ENCODE measurements at regions not wholly inside any gene's neighbourhood (a gene's known extent, or its start where the extent isn't known, plus 50 kb on each side); places are given as distances from the start of the nearest gene placed in this dataset.
A peak's percentile ranks its signal among the peaks of the same experiment; 100 is the strongest.

DNA sequence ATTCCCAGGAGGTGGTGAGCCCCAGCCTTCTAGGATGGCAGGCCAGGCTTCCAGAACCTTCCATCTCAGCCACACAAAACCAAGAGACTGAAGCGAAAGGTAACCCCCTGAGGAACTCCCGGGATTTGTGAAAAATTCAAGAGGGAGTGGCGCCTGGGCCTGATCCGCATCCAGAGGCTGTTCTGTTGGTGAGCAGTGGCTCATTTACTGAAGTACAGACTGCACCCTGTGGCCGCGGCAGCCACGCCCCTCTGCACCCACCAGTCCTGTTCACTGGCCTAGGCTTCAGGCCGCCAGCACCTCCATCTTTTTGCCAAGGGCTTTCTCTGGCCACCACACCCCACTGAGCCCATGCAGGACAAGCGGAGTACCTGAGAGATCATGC, 79.1 kb upstream of the PTPN1 start:
- POLR2A ChIA-PET (ENCODE audit: partially characterized antibody) = no interaction called here

DNA sequence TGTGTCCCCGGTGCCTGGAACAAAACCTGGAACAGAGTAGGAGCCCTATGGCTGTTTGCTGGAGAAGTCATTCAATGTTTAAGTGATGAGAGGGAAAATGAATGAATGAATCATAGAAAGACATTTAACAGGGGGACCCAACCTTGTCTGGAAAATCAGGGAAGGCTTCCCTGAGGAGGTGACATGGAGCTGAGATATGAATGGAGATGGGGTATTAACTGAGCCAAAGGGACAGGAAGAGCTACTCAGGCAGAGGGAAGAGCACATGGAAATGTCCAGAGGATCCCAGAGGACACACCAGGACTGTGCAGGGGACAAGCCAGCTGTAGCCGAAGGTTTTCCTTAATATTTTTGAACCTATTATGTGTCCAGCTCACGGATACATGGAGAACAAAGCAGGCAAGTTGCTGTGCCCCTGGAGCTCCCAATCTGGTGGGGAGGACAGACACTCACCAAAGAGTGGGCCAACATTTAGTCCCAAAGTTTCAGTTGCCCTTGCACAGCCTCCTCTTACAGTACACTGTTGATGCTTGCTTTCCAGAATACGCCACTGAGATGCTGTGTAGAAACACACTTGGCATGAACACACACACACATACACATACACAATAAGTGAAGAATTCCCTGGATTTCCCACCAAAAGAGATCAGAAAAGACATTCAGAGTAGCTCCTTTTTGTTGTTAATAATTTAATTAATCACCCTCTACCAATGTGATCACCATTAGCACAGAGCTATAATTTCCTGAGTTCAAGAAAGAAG, 77.0 kb upstream of the PTPN1 start:
- ChIA-PET CTCF (ENCODE audit: partially characterized antibody) (no interaction called here), POLR2A (ENCODE audit: partially characterized antibody) (no interaction called here)
- Histone ChIP-seq H3K27me3 (ENCODE audit: insufficient read depth, low read length) (no peaks in the 10 kb centered on the region), H3K4me1 (ENCODE audit: insufficient read depth, low read length) (no peaks in the 10 kb centered on the region), H3K9me3 (ENCODE audit: control insufficient read depth in 1 of 2, low read length in 2 of 2) (no peaks in the 10 kb centered on the region), H3K4me3 (ENCODE audit: low read length in 2 of 2) (no peak overlapping the region), H3K27ac (ENCODE audit: low read depth, low read length) (no peak overlapping the region), H3K36me3 (ENCODE audit: insufficient read depth, low read length) (no peaks in the 10 kb centered on the region)
- Mint-ChIP-seq H3K27ac (no peak overlapping the region), H3K27me3 (peaks cover 0 to 1% of the 10 kb centered on the region in 2 donors), H3K4me1 (no peaks in the 10 kb centered on the region), H3K4me3 (no peak overlapping the region), H3K36me3 (no peaks in the 10 kb centered on the region), H3K9me3 (peaks cover 0 to 2% (median 0%) of the 10 kb centered on the region in 8 donors)
- no peak for DNase-seq
- intact Hi-C loops (cut with micrococcal nuclease) = no loop called here

More for the DNA sequence above, 79.1 kb upstream of the PTPN1 start:
- Mint-ChIP-seq H3K4me1 (no peaks in the 10 kb centered on the region), H3K4me3 (no peak overlapping the region), H3K27ac (no peak overlapping the region), H3K27me3 (peaks cover 1 to 3% of the 10 kb centered on the region in 2 donors), H3K9me3 (peaks cover 0 to 2% (median 0%) of the 10 kb centered on the region in 8 donors), H3K36me3 (no peaks in the 10 kb centered on the region)
- H3K27ac ChIP-seq (ENCODE audit: low read depth, low read length) = no peak overlapping the region
- DNase-seq = no peak
- no peaks in the 10 kb centered on the region for H3K4me1 ChIP-seq (ENCODE audit: insufficient read depth, low read length)
- H3K27me3 ChIP-seq (ENCODE audit: insufficient read depth, low read length) = no peaks in the 10 kb centered on the region
- no peaks in the 10 kb centered on the region for H3K36me3 ChIP-seq (ENCODE audit: insufficient read depth, low read length)
- CTCF ChIA-PET (ENCODE audit: partially characterized antibody) = no interaction called here
- no peaks in the 10 kb centered on the region for H3K9me3 ChIP-seq (ENCODE audit: control insufficient read depth in 1 of 2, low read length in 2 of 2)
- no peak overlapping the region for H3K4me3 ChIP-seq (ENCODE audit: low read length in 2 of 2)
- intact Hi-C loops (cut with micrococcal nuclease) = no loop called here

DNA sequence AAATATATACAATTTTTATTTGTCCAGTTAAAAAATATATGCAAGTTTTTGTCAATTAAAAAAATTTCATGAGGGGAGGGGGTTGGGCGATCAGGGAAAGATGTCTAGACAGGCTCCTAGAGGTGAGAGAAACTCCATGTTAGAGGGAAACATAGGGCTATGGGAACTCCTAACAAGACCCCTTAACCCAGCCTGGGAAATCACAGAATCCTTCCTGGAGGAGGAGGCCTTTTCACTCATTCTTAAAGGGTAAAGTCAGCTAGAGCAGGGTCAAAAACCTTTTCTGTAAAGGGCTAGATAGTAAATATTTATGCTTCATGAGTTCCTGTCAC, 75.9 kb upstream of the PTPN1 start:
- peaks cover 0 to 2% (median 0%) of the 10 kb centered on the region in 8 donors for H3K9me3 Mint-ChIP-seq
- no peak overlapping the region for H3K4me3 Mint-ChIP-seq
- no peak overlapping the region for H3K4me3 ChIP-seq (ENCODE audit: low read length in 2 of 2)
- H3K9me3 ChIP-seq (ENCODE audit: control insufficient read depth in 1 of 2, low read length in 2 of 2) = no peaks in the 10 kb centered on the region
- ChIA-PET POLR2A (ENCODE audit: partially characterized antibody) (no interaction called here), CTCF (ENCODE audit: partially characterized antibody) (no interaction called here)
- H3K27me3 ChIP-seq (ENCODE audit: insufficient read depth, low read length) = no peaks in the 10 kb centered on the region
- peak overlapping the region in 1 of 7 donors; percentile 49 for H3K27ac Mint-ChIP-seq
- H3K36me3 Mint-ChIP-seq = no peaks in the 10 kb centered on the region
- no peak for DNase-seq
- intact Hi-C loops (cut with micrococcal nuclease) = no loop called here
- no peak overlapping the region for H3K27ac ChIP-seq (ENCODE audit: low read depth, low read length)
- H3K36me3 ChIP-seq (ENCODE audit: insufficient read depth, low read length) = no peaks in the 10 kb centered on the region
- H3K27me3 Mint-ChIP-seq = peaks cover 0 to 1% of the 10 kb centered on the region in 2 donors
- no peaks in the 10 kb centered on the region for H3K4me1 ChIP-seq (ENCODE audit: insufficient read depth, low read length)
- H3K4me1 Mint-ChIP-seq = no peaks in the 10 kb centered on the region

DNA sequence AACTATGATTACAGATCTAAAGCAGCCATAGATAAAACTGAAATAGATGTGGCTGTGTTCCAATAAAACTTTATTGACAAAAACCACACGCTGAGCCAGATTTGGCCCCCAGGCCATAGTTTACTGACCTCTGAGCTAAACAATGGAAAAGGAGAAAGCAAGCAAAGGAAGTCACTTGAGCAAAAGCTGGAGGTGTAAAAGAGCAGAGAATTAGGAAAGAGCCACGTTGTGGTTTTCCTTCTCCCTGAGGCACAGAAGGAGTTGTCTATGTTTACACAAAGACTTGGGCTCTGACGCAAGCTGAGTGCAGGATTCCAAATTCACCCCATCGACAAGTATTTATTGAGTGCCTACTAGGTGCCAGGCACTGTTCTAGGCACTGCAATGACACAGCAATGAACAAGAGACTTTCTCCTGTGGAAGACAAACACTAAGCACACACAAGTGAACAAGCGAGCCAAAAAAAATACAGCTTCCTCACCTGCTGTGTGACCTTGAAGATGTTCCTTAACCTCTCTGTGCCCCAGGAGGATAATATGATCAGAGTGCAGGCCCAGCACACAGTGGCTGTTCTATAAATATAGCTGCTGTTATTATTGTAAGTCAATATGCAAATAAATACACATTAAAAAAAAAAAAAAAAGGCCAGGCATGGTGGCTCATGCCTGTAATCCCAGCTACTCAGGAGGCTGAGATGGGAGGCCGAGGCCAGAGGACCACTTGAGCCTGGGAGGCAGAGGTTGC, 75.4 kb upstream of the PTPN1 start:
- intact Hi-C loops (cut with micrococcal nuclease) = no loop called here
- Histone ChIP-seq H3K4me1 (ENCODE audit: insufficient read depth, low read length) (no peaks in the 10 kb centered on the region), H3K27me3 (ENCODE audit: insufficient read depth, low read length) (no peaks in the 10 kb centered on the region), H3K27ac (ENCODE audit: low read depth, low read length) (no peak overlapping the region), H3K9me3 (ENCODE audit: control insufficient read depth in 1 of 2, low read length in 2 of 2) (no peaks in the 10 kb centered on the region), H3K4me3 (ENCODE audit: low read length in 2 of 2) (no peak overlapping the region), H3K36me3 (ENCODE audit: insufficient read depth, low read length) (no peaks in the 10 kb centered on the region)
- Mint-ChIP-seq H3K27ac (no peak overlapping the region), H3K4me1 (no peaks in the 10 kb centered on the region), H3K36me3 (no peaks in the 10 kb centered on the region), H3K4me3 (peak overlapping the region in 1 of 8 donors; percentile 57), H3K9me3 (peaks cover 0 to 2% (median 0%) of the 10 kb centered on the region in 8 donors), H3K27me3 (peaks cover 1 to 2% of the 10 kb centered on the region in 2 donors)
- POLR2A ChIA-PET (ENCODE audit: partially characterized antibody) = no interaction called here
- CTCF ChIA-PET (ENCODE audit: partially characterized antibody) = no interaction called here
- DNase-seq = no peak

DNA sequence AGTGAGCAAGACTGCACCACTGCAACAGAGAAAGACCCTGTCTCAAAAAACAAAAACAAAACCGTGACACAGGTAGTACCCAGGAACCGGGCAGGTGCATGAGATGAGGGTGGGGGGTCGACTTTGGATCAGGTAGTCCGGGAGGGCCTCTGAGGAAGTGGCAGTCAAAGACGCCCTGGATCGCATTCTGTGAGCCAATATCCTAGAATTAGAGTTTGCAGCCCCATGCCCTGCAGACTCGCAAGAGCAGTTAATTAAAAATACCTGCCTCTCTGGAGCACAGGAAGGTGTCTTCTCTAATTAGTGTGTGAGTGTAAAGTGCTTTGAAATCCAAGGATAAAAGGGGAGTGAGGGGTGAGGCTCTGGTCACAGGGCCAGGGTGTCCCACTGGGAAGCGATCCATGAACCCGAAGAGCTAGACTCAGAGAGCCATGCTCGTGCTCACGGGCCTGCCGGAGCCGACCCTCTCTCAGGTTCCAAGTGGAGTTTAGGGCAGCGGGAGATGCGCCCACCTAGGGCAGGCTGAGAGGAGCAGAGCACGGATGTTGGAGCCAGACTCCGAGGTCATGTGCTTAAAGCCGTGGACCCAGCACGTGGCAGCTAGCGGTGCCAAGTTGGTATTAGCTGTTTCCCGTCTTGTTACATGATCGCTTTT, 74.7 kb upstream of the PTPN1 start:
- peaks cover 0 to 2% (median 0%) of the 10 kb centered on the region in 8 donors for H3K9me3 Mint-ChIP-seq
- Histone ChIP-seq H3K9me3 (ENCODE audit: control insufficient read depth in 1 of 2, low read length in 2 of 2) (no peaks in the 10 kb centered on the region), H3K36me3 (ENCODE audit: insufficient read depth, low read length) (no peaks in the 10 kb centered on the region), H3K4me1 (ENCODE audit: insufficient read depth, low read length) (no peaks in the 10 kb centered on the region), H3K4me3 (ENCODE audit: low read length in 2 of 2) (no peak overlapping the region), H3K27ac (ENCODE audit: low read depth, low read length) (no peak overlapping the region), H3K27me3 (ENCODE audit: insufficient read depth, low read length) (no peaks in the 10 kb centered on the region)
- no peak overlapping the region for H3K4me3 Mint-ChIP-seq
- intact Hi-C loops (cut with micrococcal nuclease) = no loop called here
- DNase-seq = no peak
- peaks cover 1 to 2% of the 10 kb centered on the region in 2 donors for H3K27me3 Mint-ChIP-seq
- H3K27ac Mint-ChIP-seq = no peak overlapping the region
- POLR2A ChIA-PET (ENCODE audit: partially characterized antibody) = no interaction called here
- H3K36me3 Mint-ChIP-seq = no peaks in the 10 kb centered on the region
- peaks cover 0 to 2% (median under 1%) of the 10 kb centered on the region in 4 donors for H3K4me1 Mint-ChIP-seq
- CTCF ChIA-PET (ENCODE audit: partially characterized antibody) = no interaction called here

DNA sequence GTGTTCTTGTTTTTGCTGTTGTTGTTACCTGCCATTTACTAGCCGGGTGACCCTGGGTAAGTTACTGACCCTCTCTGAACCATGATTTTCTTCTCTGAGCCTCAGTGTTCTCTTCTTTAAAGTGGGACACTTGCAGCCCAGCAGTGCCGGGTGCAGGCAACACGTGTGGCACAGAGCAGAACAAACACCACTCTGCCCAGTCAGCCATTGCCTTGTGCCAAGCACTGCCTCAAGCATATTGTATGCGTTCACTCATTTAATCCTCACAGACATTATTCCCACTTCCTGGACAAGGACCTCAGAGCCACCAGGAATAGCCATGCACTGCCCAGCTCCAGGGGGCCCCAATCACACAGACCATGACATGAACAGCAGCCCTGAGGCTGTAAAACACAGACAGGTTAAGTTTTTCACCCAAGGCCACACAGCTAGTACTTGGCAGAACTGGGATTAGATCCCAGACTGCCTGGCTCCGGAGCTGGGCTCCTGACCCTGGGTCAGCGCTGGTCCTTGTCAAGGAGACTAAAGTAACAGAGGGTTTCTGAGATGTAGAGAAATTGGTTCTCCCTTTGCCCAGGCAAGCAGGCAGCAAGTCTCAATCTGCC, 74.0 kb upstream of the PTPN1 start:
- Mint-ChIP-seq H3K4me1 (peaks cover 3 to 7% (median 6%) of the 10 kb centered on the region in 4 donors), H3K27me3 (peaks cover 1 to 2% of the 10 kb centered on the region in 2 donors), H3K9me3 (peaks cover 0 to 2% (median 0%) of the 10 kb centered on the region in 8 donors), H3K36me3 (no peaks in the 10 kb centered on the region), H3K27ac (no peak overlapping the region), H3K4me3 (no peak overlapping the region)
- no peak overlapping the region for H3K4me3 ChIP-seq (ENCODE audit: low read length in 2 of 2)
- CTCF ChIA-PET (ENCODE audit: partially characterized antibody) = no interaction called here
- H3K36me3 ChIP-seq (ENCODE audit: insufficient read depth, low read length) = no peaks in the 10 kb centered on the region
- no peaks in the 10 kb centered on the region for H3K27me3 ChIP-seq (ENCODE audit: insufficient read depth, low read length)
- H3K4me1 ChIP-seq (ENCODE audit: insufficient read depth, low read length) = no peaks in the 10 kb centered on the region
- POLR2A ChIA-PET (ENCODE audit: partially characterized antibody) = no interaction called here
- no peak overlapping the region for H3K27ac ChIP-seq (ENCODE audit: low read depth, low read length)
- DNase-seq = no peak
- no peaks in the 10 kb centered on the region for H3K9me3 ChIP-seq (ENCODE audit: control insufficient read depth in 1 of 2, low read length in 2 of 2)
- intact Hi-C loops (cut with micrococcal nuclease) = no loop called here

DNA sequence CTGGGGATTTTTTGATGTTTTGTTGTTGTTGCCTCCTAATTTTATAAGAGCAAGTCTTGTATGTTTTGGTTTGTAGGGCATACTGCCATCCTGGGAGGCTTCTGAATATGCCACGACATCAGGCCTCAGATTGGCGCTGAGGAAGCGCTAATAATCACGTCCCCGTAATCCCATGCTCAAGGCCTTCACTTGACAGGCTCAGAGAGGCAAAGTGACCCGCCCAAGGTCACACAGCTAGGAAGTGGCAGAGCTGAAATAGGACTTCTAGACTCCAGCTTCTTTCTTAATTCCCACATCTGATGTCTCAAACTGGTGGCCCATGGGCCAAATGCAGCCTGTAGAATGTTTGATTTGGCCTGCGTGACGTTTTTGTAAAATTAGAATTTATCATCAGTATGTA, 73.5 kb upstream of the PTPN1 start:
- Histone ChIP-seq H3K27ac (ENCODE audit: low read depth, low read length) (no peak overlapping the region), H3K4me3 (ENCODE audit: low read length in 2 of 2) (no peak overlapping the region), H3K4me1 (ENCODE audit: insufficient read depth, low read length) (no peaks in the 10 kb centered on the region), H3K27me3 (ENCODE audit: insufficient read depth, low read length) (no peaks in the 10 kb centered on the region), H3K9me3 (ENCODE audit: control insufficient read depth in 1 of 2, low read length in 2 of 2) (no peaks in the 10 kb centered on the region), H3K36me3 (ENCODE audit: insufficient read depth, low read length) (no peaks in the 10 kb centered on the region)
- ChIA-PET CTCF (ENCODE audit: partially characterized antibody) (no interaction called here), POLR2A (ENCODE audit: partially characterized antibody) (no interaction called here)
- Mint-ChIP-seq H3K36me3 (no peaks in the 10 kb centered on the region), H3K9me3 (peaks cover 0 to 2% (median 0%) of the 10 kb centered on the region in 8 donors), H3K27ac (no peak overlapping the region), H3K4me1 (peaks cover 4 to 7% (median 6%) of the 10 kb centered on the region in 4 donors), H3K27me3 (peaks cover 1 to 2% of the 10 kb centered on the region in 2 donors), H3K4me3 (no peak overlapping the region)
- no peak for DNase-seq
- intact Hi-C loops (cut with micrococcal nuclease) = no loop called here

All from CD4-positive, alpha-beta memory T cell (primary cell).